ENCODE measurements at regions not wholly inside any gene's neighbourhood (a gene's known extent, or its start where the extent isn't known, plus 50 kb on each side); places are given as distances from the start of the nearest gene placed in this dataset.

DNA sequence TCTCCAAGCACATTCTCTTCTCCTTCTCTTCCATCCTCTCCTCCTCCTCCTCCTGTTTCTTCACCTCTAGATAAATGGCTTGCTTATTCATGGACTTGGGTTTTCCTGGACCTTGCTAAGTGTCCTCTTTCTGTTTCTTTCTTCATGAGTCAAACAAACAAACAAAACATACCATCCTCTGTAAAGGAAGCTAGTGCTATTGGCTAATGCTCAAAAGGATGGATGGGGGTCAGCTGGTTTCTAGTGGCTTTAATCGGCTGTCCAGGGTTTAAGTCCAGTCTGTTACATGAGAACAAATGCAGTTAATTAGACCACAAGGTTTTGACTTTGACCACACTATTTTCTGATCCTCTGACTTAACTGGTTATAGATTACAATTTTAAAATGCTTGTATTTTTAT lies 83.8 kb upstream of the TSPAN2 start:
- Histone ChIP-seq H3K36me3 (ENCODE audit: insufficient read depth, low read depth, low read length) (no peaks in the 10 kb centered on the region), H3K27ac (ENCODE audit: low read length) (no peak overlapping the region), H3K4me3 (ENCODE audit: low read length) (no peak overlapping the region), H3K4me1 (ENCODE audit: insufficient read depth, low read length) (no peaks in the 10 kb centered on the region), H3K27me3 (ENCODE audit: insufficient read depth, low read length) (no peaks in the 10 kb centered on the region), H3K9ac (ENCODE audit: low read depth, low read length) (no peak overlapping the region), H3K9me3 (ENCODE audit: insufficient read depth, low read depth, low read length) (no peaks in the 10 kb centered on the region)

DNA sequence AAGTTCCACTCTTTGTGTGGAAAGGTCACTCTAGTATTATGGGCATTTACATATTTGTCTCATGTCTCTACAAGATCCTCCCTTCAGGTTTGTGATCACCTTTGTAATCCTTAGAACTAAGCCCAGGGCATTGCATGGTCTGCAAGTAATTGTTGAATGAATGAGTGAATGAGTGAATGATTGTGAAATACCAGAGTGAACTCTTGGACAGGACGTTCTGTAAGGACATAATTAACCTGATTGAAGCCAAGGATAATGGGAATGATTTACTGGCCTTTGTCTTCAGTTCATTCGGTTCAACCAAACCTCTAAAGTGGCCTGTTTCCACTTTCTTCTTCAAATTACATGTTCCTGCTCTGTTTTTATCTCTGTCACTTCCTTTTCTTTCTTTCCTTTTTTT lies 83.0 kb upstream of the TSPAN2 start:
- no peaks in the 10 kb centered on the region; the same call in 1 of the 2 replicates for H3K4me1 ChIP-seq (ENCODE audit: insufficient read depth, low read length)
- H3K27ac ChIP-seq (ENCODE audit: low read length), result no peak overlapping the region
- H3K36me3 ChIP-seq (ENCODE audit: insufficient read depth, low read depth, low read length), result no peaks in the 10 kb centered on the region

GRCh38 chr1:115170961-115171392 lies 81.7 kb upstream of the TSPAN2 start:
- no peak overlapping the region for H3K27ac ChIP-seq (ENCODE audit: low read length)
- H3K9ac ChIP-seq (ENCODE audit: low read depth, low read length), result no peak overlapping the region
- no peaks in the 10 kb centered on the region for H3K9me3 ChIP-seq (ENCODE audit: insufficient read depth, low read depth, low read length)
- H3K27me3 ChIP-seq (ENCODE audit: insufficient read depth, low read length), result no peaks in the 10 kb centered on the region
- no peaks in the 10 kb centered on the region for H3K36me3 ChIP-seq (ENCODE audit: insufficient read depth, low read depth, low read length)
- no peak overlapping the region for H3K4me3 ChIP-seq (ENCODE audit: low read length)
- no peaks in the 10 kb centered on the region; the same call in 1 of the 2 replicates for H3K4me1 ChIP-seq (ENCODE audit: insufficient read depth, low read length)

More for the DNA sequence above, 83.0 kb upstream of the TSPAN2 start:
- Histone ChIP-seq H3K4me3 (ENCODE audit: low read length) (no peak overlapping the region), H3K9ac (ENCODE audit: low read depth, low read length) (no peak overlapping the region), H3K9me3 (ENCODE audit: insufficient read depth, low read depth, low read length) (no peaks in the 10 kb centered on the region), H3K27me3 (ENCODE audit: insufficient read depth, low read length) (no peaks in the 10 kb centered on the region)

- H3K36me3 ChIP-seq (ENCODE audit: insufficient read depth, low read depth, low read length), result no peaks in the 10 kb centered on the region
- H3K27ac ChIP-seq (ENCODE audit: low read length), result no peak overlapping the region
- no peaks in the 10 kb centered on the region for H3K9me3 ChIP-seq (ENCODE audit: insufficient read depth, low read depth, low read length)
- no peak overlapping the region for H3K4me3 ChIP-seq (ENCODE audit: low read length)
- no peak overlapping the region for H3K9ac ChIP-seq (ENCODE audit: low read depth, low read length)
- H3K4me1 ChIP-seq (ENCODE audit: insufficient read depth, low read length), result no peaks in the 10 kb centered on the region; the same call in 1 of the 2 replicates
- no peaks in the 10 kb centered on the region for H3K27me3 ChIP-seq (ENCODE audit: insufficient read depth, low read length)
Observed at GRCh38 chr1:115170377-115170776, 81.1 kb upstream of the TSPAN2 start.

DNA sequence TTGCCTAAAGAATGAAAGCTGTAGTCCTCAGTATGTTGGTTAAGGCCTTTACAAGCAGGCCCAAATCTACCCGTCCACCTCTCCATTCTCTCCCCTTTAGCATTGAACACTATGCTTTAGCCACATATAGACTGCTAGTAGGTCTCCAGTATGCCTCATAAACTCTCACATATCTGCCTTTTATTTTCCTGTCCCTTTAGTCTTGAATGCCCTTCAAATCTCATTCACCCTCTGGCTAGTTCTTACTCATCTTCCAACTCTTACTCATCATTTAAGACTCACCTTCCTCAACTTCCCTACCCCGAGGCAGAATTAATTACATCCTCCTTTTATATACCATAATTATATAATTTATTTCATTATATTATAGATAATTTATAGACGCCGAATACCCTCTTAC lies 78.7 kb upstream of the TSPAN2 start:
- Histone ChIP-seq H3K4me3 (ENCODE audit: low read length) (no peak overlapping the region), H3K27me3 (ENCODE audit: insufficient read depth, low read length) (no peaks in the 10 kb centered on the region), H3K9me3 (ENCODE audit: insufficient read depth, low read depth, low read length) (no peaks in the 10 kb centered on the region), H3K4me1 (ENCODE audit: insufficient read depth, low read length) (no peaks in the 10 kb centered on the region; the same call in 1 of the 2 replicates), H3K36me3 (ENCODE audit: insufficient read depth, low read depth, low read length) (no peaks in the 10 kb centered on the region), H3K27ac (ENCODE audit: low read length) (no peak overlapping the region), H3K9ac (ENCODE audit: low read depth, low read length) (no peak overlapping the region)

- Histone ChIP-seq H3K9me3 (ENCODE audit: insufficient read depth, low read depth, low read length) (no peaks in the 10 kb centered on the region), H3K4me1 (ENCODE audit: insufficient read depth, low read length) (no peaks in the 10 kb centered on the region; the same call in 1 of the 2 replicates), H3K36me3 (ENCODE audit: insufficient read depth, low read depth, low read length) (no peaks in the 10 kb centered on the region), H3K27ac (ENCODE audit: low read length) (no peak overlapping the region), H3K9ac (ENCODE audit: low read depth, low read length) (no peak overlapping the region), H3K27me3 (ENCODE audit: insufficient read depth, low read length) (no peaks in the 10 kb centered on the region), H3K4me3 (ENCODE audit: low read length) (no peak overlapping the region)
Observed at GRCh38 chr1:115166531-115167091, 77.3 kb upstream of the TSPAN2 start.

- no peaks in the 10 kb centered on the region for H3K36me3 ChIP-seq (ENCODE audit: insufficient read depth, low read depth, low read length)
- H3K9ac ChIP-seq (ENCODE audit: low read depth, low read length), result no peak overlapping the region
- no peak overlapping the region for H3K4me3 ChIP-seq (ENCODE audit: low read length)
- H3K4me1 ChIP-seq (ENCODE audit: insufficient read depth, low read length), result no peaks in the 10 kb centered on the region; the same call in 1 of the 2 replicates
- H3K27me3 ChIP-seq (ENCODE audit: insufficient read depth, low read length), result no peaks in the 10 kb centered on the region
- no peaks in the 10 kb centered on the region for H3K9me3 ChIP-seq (ENCODE audit: insufficient read depth, low read depth, low read length)
- H3K27ac ChIP-seq (ENCODE audit: low read length), result no peak overlapping the region
Observed at GRCh38 chr1:115165776-115166175, 76.5 kb upstream of the TSPAN2 start.

DNA sequence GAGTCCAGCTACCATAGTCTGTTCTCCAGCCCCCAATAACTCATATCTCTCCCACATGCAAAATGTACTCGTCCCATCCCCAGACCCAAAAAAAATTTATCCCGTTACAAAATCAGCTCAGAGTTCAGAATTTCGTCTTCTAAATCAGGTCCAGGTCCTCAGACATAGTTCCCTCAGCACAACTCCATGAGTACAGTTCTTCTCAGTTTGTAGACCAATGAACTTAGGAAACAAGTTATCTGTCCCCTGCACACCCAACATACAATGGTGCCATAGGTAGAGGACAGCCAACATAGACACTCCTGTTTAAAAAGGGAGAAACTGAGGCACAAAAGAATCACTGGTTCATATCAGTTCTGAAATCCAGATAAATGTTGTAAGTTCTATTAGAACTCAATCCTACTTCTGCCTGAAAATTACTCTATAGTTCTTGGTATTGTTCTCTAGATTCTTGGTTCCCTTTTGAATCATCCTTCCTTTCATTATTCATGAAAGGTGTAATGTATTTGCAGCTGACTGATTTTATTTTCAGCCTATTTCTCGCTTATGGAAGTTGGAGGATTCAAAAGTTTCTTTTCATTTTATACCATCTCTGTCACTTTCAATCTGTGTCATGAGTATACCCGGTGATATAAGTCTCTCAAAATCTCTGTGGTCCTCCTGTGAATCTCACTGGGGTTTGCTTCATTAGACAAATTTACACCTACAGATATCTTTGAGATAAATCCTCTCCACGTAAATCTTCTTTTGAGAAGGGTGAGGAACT lies 75.8 kb upstream of the TSPAN2 start:
- H3K4me3 ChIP-seq (ENCODE audit: low read length), result no peak overlapping the region
- H3K27ac ChIP-seq (ENCODE audit: low read length), result no peak overlapping the region
- H3K36me3 ChIP-seq (ENCODE audit: insufficient read depth, low read depth, low read length), result no peaks in the 10 kb centered on the region
- H3K9ac ChIP-seq (ENCODE audit: low read depth, low read length), result no peak overlapping the region
- H3K9me3 ChIP-seq (ENCODE audit: insufficient read depth, low read depth, low read length), result no peaks in the 10 kb centered on the region
- no peaks in the 10 kb centered on the region for H3K27me3 ChIP-seq (ENCODE audit: insufficient read depth, low read length)
- H3K4me1 ChIP-seq (ENCODE audit: insufficient read depth, low read length), result no peaks in the 10 kb centered on the region; the same call in 1 of the 2 replicates

- Histone ChIP-seq H3K4me3 (ENCODE audit: low read length) (no peak overlapping the region), H3K4me1 (ENCODE audit: insufficient read depth, low read length) (no peaks in the 10 kb centered on the region; the same call in 1 of the 2 replicates), H3K9ac (ENCODE audit: low read depth, low read length) (no peak overlapping the region), H3K27me3 (ENCODE audit: insufficient read depth, low read length) (no peaks in the 10 kb centered on the region), H3K9me3 (ENCODE audit: insufficient read depth, low read depth, low read length) (no peaks in the 10 kb centered on the region), H3K27ac (ENCODE audit: low read length) (no peak overlapping the region), H3K36me3 (ENCODE audit: insufficient read depth, low read depth, low read length) (no peaks in the 10 kb centered on the region)
Observed at GRCh38 chr1:115164484-115164883, 75.2 kb upstream of the TSPAN2 start.

DNA sequence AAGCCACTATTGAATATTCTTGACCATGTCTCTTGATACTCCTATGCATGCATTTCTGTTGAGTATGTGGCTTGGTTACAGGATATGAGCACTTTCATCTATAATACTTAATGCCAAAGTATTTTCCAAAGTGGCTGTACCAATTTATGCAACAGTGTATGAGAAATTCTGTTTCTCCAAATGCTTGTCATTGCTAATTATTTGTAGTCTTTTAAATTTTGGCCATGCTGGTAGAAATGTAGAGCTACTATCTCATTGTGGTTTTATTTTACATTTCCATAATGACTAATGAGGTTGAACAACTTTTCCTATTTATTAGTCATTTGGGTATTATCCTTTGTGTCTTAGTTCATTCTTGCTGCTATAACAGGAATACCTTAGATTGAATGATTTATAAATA lies 71.4 kb upstream of the TSPAN2 start:
- H3K9me3 ChIP-seq (ENCODE audit: insufficient read depth, low read depth, low read length), result no peaks in the 10 kb centered on the region
- no peaks in the 10 kb centered on the region for H3K36me3 ChIP-seq (ENCODE audit: insufficient read depth, low read depth, low read length)
- H3K27me3 ChIP-seq (ENCODE audit: insufficient read depth, low read length), result no peaks in the 10 kb centered on the region
- H3K4me3 ChIP-seq (ENCODE audit: low read length), result no peak overlapping the region
- H3K9ac ChIP-seq (ENCODE audit: low read depth, low read length), result no peak overlapping the region
- H3K27ac ChIP-seq (ENCODE audit: low read length), result no peak overlapping the region
- H3K4me1 ChIP-seq (ENCODE audit: insufficient read depth, low read length), result no peaks in the 10 kb centered on the region

DNA sequence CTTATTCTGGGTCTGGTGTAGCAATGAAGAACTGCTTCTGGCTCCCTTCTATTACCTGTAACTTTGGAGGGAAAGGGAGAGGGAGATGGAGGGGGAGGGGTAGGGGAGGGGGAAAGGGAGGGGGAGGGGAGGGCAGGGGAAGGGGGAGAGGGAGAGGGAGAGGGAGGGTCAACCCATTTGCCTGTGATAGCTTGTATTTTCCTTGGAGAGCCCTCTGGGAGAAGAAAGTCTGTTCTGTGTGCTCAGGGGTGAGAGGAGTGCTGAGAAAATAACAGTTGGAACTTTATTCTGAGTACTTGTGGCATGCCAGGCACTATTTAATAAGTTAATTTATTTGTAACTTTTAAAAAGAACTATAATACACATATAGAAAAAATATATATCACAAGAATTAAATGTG lies 70.7 kb upstream of the TSPAN2 start:
- no peak overlapping the region for H3K9ac ChIP-seq (ENCODE audit: low read depth, low read length)
- no peaks in the 10 kb centered on the region for H3K36me3 ChIP-seq (ENCODE audit: insufficient read depth, low read depth, low read length)
- no peak overlapping the region for H3K27ac ChIP-seq (ENCODE audit: low read length)
- no peak overlapping the region for H3K4me3 ChIP-seq (ENCODE audit: low read length)
- no peaks in the 10 kb centered on the region for H3K4me1 ChIP-seq (ENCODE audit: insufficient read depth, low read length)
- H3K27me3 ChIP-seq (ENCODE audit: insufficient read depth, low read length), result no peaks in the 10 kb centered on the region
- no peaks in the 10 kb centered on the region for H3K9me3 ChIP-seq (ENCODE audit: insufficient read depth, low read depth, low read length)

- H3K4me3 ChIP-seq (ENCODE audit: low read length), result no peak overlapping the region
- H3K27me3 ChIP-seq (ENCODE audit: insufficient read depth, low read length), result no peaks in the 10 kb centered on the region
- no peak overlapping the region for H3K27ac ChIP-seq (ENCODE audit: low read length)
- H3K4me1 ChIP-seq (ENCODE audit: insufficient read depth, low read length), result no peaks in the 10 kb centered on the region
- H3K36me3 ChIP-seq (ENCODE audit: insufficient read depth, low read depth, low read length), result no peaks in the 10 kb centered on the region
- H3K9me3 ChIP-seq (ENCODE audit: insufficient read depth, low read depth, low read length), result no peaks in the 10 kb centered on the region
- H3K9ac ChIP-seq (ENCODE audit: low read depth, low read length), result no peak overlapping the region
Observed at GRCh38 chr1:115158181-115158580, 68.9 kb upstream of the TSPAN2 start.

Measured in iPS-20b (cell line).